OCI-LY1 (cell line): ENCODE measurements at regions not wholly inside any gene's neighbourhood (a gene's known extent, or its start where the extent isn't known, plus 50 kb on each side); places are given as distances from the start of the nearest gene placed in this dataset.

ENCODE experiments used
- H2AFZ ChIP-seq: fragments of 200-600 bp; sonication (generic), shearing (Covaris generic); 2 replicates; pipeline ENCODE4 v1.6.0; 2014; ENCODE audit warnings: antibody characterized with exemption, mild to moderate bottlenecking, low read length
- H3F3A ChIP-seq: fragments of 200-600 bp; sonication (generic), shearing (Covaris generic); 2 replicates; pipeline ENCODE4 v1.6.0; 2014; ENCODE audit warnings: mild to moderate bottlenecking, antibody characterized with exemption, low read length, moderate library complexity; ENCODE audit not compliant: insufficient read depth
- H3K27ac ChIP-seq: fragments of 200-600 bp; sonication (generic); 2 replicates; pipeline ENCODE4 v1.5.1; 2014; ENCODE audit warnings: low read length, mixed run types, mild to moderate bottlenecking, low read depth; ENCODE audit not compliant: poor library complexity, severe bottlenecking
- H3K27me3 ChIP-seq: fragments of 200-600 bp; sonication (generic); 2 replicates; pipeline ENCODE4 v1.6.0; 2014; ENCODE audit warnings: antibody characterized with exemption, mild to moderate bottlenecking, low read length, moderate library complexity; ENCODE audit not compliant: insufficient read depth
- H3K36me3 ChIP-seq: fragments of 200-600 bp; sonication (generic); 2 replicates; pipeline ENCODE4 v1.6.1; 2014; ENCODE audit warnings: mild to moderate bottlenecking, antibody characterized with exemption, low read length, moderate library complexity, mixed read lengths; ENCODE audit not compliant: insufficient read depth
- H3K4me1 ChIP-seq: fragments of 200-600 bp; sonication (generic); 2 replicates; pipeline ENCODE4 v1.5.1; 2014; ENCODE audit warnings: mild to moderate bottlenecking, low read length, moderate library complexity; ENCODE audit not compliant: insufficient read depth, severe bottlenecking
- H3K4me2 ChIP-seq: fragments of 200-600 bp; sonication (generic), shearing (Covaris generic); 2 replicates; pipeline ENCODE4 v1.6.1; 2014; ENCODE audit warnings: low read length
- H3K4me3 ChIP-seq: fragments of 200-600 bp; sonication (generic); 2 replicates; pipeline ENCODE4 v1.5.1; 2014; ENCODE audit warnings: low read length, low read depth, mild to moderate bottlenecking, mixed read lengths; ENCODE audit not compliant: poor library complexity, severe bottlenecking
- H3K79me2 ChIP-seq: fragments of 200-600 bp; shearing (Covaris generic); 2 replicates; pipeline ENCODE4 v1.6.1; 2016; ENCODE audit warnings: mixed run types, low read length, mixed read lengths; ENCODE audit not compliant: insufficient read depth
- H3K9ac ChIP-seq: fragments of 200-600 bp; sonication (generic), shearing (Covaris generic); 2 replicates; pipeline ENCODE4 v1.6.1; 2014; ENCODE audit warnings: mild to moderate bottlenecking, low read length, mixed read lengths
- H3K9me2 ChIP-seq: fragments of 200-600 bp; sonication (generic), shearing (Covaris generic); 2 replicates; pipeline ENCODE4 v1.6.1; 2014; ENCODE audit warnings: low read depth, mild to moderate bottlenecking, low read length, mixed read lengths
- H3K9me3 ChIP-seq: fragments of 200-600 bp; shearing (Covaris generic); 2 replicates; pipeline ENCODE4 v1.6.1; 2014; ENCODE audit warnings: low read length, mixed read lengths
- H4K20me1 ChIP-seq: fragments of 200-600 bp; sonication (generic), shearing (Covaris generic); 2 replicates; pipeline ENCODE4 v1.6.0; 2016; ENCODE audit warnings: mild to moderate bottlenecking, low read length; ENCODE audit not compliant: insufficient read depth
- EZH2 ChIP-seq: fragments of 200-600 bp; sonication (generic), shearing (Covaris generic); IDR thresholded peaks from 2 replicates; pipeline ENCODE4 v1.8.0; 2017; ENCODE audit warnings: borderline replicate concordance, mixed run types, mild to moderate bottlenecking, antibody characterized with exemption, low read length, moderate library complexity, mixed read lengths
- TF ChIP-seq, protein P1 (sequence below): fragments of 200-600 bp; sonication (generic), shearing (Covaris generic); IDR thresholded peaks from 2 replicates; pipeline ENCODE4 v1.5.1; 2017; ENCODE audit warnings: mild to moderate bottlenecking, antibody characterized with exemption, low read length, moderate library complexity, mixed read lengths

DNA sequence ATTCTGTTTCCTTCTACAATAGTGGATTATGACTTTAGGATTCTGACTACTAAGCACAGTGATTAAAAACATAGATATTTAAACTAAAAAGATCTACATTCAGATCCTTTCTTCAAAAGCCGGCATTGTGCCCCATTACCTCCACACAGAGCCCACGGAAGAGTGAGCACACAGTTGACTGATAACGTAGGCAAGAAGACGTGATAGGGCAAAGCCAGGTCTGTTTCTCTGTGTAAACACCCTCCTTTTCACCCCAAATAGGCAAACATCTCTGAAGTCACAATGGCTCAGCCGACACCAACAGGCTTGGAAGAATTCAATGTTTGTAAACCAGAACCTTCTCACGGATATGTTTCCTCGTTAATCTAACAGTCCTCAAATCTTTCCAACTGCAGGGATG, 302.9 kb downstream of the CMPK2 start:
- no peaks in the 10 kb centered on the region for H3K36me3 ChIP-seq
- TF ChIP-seq, protein P1, sequence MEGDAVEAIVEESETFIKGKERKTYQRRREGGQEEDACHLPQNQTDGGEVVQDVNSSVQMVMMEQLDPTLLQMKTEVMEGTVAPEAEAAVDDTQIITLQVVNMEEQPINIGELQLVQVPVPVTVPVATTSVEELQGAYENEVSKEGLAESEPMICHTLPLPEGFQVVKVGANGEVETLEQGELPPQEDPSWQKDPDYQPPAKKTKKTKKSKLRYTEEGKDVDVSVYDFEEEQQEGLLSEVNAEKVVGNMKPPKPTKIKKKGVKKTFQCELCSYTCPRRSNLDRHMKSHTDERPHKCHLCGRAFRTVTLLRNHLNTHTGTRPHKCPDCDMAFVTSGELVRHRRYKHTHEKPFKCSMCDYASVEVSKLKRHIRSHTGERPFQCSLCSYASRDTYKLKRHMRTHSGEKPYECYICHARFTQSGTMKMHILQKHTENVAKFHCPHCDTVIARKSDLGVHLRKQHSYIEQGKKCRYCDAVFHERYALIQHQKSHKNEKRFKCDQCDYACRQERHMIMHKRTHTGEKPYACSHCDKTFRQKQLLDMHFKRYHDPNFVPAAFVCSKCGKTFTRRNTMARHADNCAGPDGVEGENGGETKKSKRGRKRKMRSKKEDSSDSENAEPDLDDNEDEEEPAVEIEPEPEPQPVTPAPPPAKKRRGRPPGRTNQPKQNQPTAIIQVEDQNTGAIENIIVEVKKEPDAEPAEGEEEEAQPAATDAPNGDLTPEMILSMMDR: no peak
- TF ChIP-seq EZH2: no peak

DNA sequence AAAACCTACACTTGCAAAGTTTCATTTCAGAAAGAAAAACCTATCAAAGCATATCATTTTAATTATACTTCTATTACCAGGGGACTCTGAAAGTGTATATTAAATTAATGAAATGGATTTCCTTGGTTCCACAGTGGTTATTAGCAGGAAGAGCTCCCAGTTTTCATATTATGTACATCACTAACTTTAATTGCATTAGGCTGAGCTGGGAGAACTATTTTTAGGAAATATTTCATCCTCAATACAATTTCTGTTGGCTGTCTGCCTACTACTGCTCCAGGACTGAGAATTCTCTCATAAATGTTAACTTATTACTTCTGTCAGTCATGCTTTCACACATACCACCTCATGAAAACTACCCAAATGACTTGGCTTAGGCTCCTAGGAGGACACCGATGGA, 301.4 kb downstream of the CMPK2 start:
- Histone ChIP-seq H3K9ac (no peak overlapping the region), H3K79me2 (no peaks in the 10 kb centered on the region), H2AFZ (no peak overlapping the region), H3K4me1 (no peaks in the 10 kb centered on the region), H3K36me3 (no peaks in the 10 kb centered on the region), H3K27ac (no peak overlapping the region), H3K4me3 (no peak overlapping the region), H3K9me2 (no peaks in the 10 kb centered on the region), H3F3A (no peaks in the 10 kb centered on the region), H3K4me2 (no peak overlapping the region), H3K27me3 (0 out of 2 replicates have a peak, but pooled peaks cover 5% of the 10 kb centered on the region), H3K9me3 (no peaks in the 10 kb centered on the region), H4K20me1 (no peaks in the 10 kb centered on the region)
- TF ChIP-seq, protein P1: no peak
- TF ChIP-seq EZH2: no peak

More for the DNA sequence above, 302.9 kb downstream of the CMPK2 start:
- Histone ChIP-seq H2AFZ (no peak overlapping the region), H3K27me3 (peaks cover 5% of the 10 kb centered on the region; the same call in 1 of the 2 replicates), H3K9me2 (no peaks in the 10 kb centered on the region), H3K4me2 (no peak overlapping the region), H4K20me1 (no peaks in the 10 kb centered on the region), H3K9ac (no peak overlapping the region), H3K27ac (no peak overlapping the region), H3F3A (no peaks in the 10 kb centered on the region), H3K4me1 (no peaks in the 10 kb centered on the region), H3K79me2 (no peaks in the 10 kb centered on the region), H3K9me3 (no peaks in the 10 kb centered on the region), H3K4me3 (no peak overlapping the region)

GRCh38 chr2:6574121-6574520, 291.6 kb downstream of the CMPK2 start:
- Histone ChIP-seq H3K4me1 (no peaks in the 10 kb centered on the region), H2AFZ (no peak overlapping the region), H3K27me3 (no peaks in the 10 kb centered on the region), H3K9ac (no peak overlapping the region), H3K9me3 (no peaks in the 10 kb centered on the region), H3K79me2 (no peaks in the 10 kb centered on the region), H3K27ac (no peak overlapping the region), H4K20me1 (no peaks in the 10 kb centered on the region), H3K4me3 (no peak overlapping the region), H3K9me2 (no peaks in the 10 kb centered on the region), H3F3A (no peaks in the 10 kb centered on the region), H3K36me3 (no peaks in the 10 kb centered on the region), H3K4me2 (no peak overlapping the region)
- no peak for TF ChIP-seq EZH2
- TF ChIP-seq, protein P1: no peak
